ENCODE measurements at regions not wholly inside any gene's neighbourhood (a gene's known extent, or its start where the extent isn't known, plus 50 kb on each side); places are given as distances from the start of the nearest gene placed in this dataset.

DNA sequence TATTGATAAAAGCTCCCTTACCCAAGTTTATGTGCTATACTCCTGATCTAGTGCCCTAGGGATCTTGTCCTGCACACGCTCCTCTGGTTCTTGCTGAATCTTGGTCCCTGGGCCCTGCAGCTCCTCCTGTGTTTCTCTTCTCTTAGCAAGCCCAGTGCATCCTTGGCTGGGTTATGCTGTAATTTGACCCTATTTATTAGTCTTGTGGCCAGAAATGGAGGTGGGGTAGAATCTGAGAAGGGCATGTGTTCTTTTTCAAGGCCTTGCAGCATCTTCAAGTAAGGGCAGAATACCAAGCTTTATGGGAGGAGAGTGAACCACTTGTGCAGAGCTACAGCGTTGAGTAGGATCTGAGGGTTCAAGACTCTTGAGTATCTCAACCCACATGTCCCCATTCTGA lies 366.8 kb downstream of the FAM170A start:
- DNase-seq (ENCODE audit: low read depth in 3 of 3): no peak

GRCh38 chr5:120007598-120007997 lies 378.2 kb downstream of the FAM170A start:
- no peak for DNase-seq (ENCODE audit: low read depth in 3 of 3)

DNA sequence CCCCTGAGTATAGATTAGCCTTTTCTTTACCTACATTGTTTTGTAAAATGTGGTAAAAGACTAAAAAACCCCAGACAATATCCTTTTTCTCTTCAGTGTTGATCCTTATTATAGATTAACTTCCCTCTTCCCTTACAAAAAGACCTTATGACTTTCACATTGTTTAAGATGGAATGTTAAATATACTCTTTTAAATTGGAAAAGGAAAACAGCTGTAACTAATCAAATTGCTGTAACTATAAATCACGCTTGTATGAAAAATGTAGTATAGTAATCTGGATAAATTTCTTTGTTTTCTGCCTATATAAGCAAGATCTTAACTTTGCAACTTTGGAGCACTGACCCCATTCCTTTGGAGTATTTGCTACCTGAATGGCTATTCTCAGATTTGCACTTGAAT lies 383.1 kb downstream of the FAM170A start:
- DNase-seq (ENCODE audit: low read depth in 3 of 3): no peak

- DNase-seq (ENCODE audit: low read depth in 3 of 3): no peak
These were observed 385.2 kb downstream of the FAM170A start for GRCh38 chr5:120014535-120014934.

- no peak for DNase-seq (ENCODE audit: low read depth in 3 of 3)
These were observed 387.5 kb downstream of the FAM170A start for GRCh38 chr5:120016717-120017382.

- no peak for DNase-seq (ENCODE audit: low read depth in 3 of 3)
These were observed 388.2 kb downstream of the FAM170A start for GRCh38 chr5:120017513-120017912.

GRCh38 chr5:120035181-120035580 lies 405.8 kb downstream of the FAM170A start:
- DNase-seq (ENCODE audit: low read depth in 3 of 3): no peak

- DNase-seq (ENCODE audit: low read depth in 3 of 3): no peak
These were observed 406.6 kb downstream of the FAM170A start for GRCh38 chr5:120035815-120036577.

DNA sequence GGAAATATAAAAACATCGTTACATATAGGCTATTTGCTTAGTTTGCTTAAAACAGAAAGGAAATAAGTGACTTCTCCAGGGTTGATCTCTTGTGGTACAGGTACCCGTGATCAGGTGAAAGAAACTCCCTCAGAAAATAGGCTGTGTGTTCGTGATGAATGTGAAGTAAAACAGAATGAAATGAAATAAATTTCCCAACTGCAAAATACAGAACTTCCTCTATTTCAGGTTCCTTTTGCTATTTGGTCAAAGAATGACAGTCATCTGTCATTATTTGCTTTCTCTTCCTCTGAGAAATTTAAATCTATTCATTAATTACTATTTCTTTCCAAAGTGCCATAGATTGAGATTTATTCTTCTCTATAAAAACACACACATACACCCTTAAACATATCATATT lies 408.1 kb downstream of the FAM170A start:
- DNase-seq (ENCODE audit: low read depth in 3 of 3): no peak

DNA sequence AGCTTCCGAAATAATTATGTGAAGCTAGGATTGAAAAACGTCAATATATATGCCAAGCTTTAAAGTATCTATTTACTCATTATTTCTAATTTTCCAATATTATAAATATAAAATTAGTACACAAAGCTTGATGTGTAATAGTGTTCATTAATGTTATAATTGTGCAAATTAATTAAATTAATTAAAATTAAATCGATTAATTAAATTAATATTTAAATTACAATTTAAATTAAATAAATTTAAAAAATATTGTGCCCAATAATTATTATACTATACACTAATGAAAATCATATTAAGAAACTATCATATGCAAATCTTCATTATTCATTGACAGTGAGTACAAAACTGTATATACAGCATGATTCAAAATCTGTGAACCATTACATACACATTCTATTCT lies 409.8 kb downstream of the FAM170A start:
- no peak for DNase-seq (ENCODE audit: low read depth in 3 of 3)

DNA sequence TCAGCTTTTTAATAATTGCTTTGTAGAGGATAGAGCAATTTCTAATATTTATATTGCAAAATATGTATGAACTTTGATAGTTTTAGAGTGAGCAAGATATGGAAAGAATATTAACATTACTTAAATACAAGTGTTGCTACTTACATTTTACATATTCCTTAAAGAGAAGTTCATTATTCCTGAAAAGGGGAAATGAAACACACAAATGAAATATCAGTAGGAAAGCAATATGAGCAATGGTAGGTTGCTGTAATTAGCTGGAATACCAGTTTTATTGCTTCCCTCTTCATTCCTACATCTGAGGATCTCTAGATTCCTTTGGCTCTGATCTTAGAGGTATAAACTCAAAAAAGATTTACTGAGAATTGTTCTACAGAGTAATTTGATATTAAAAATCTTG lies 414.1 kb downstream of the FAM170A start:
- no peak for DNase-seq (ENCODE audit: low read depth in 3 of 3)

GRCh38 chr5:120052916-120053828 lies 410.9 kb upstream of the PRR16 start:
- no peak for DNase-seq (ENCODE audit: low read depth in 3 of 3)

- DNase-seq (ENCODE audit: low read depth in 3 of 3): no peak
These were observed 410.3 kb upstream of the PRR16 start for GRCh38 chr5:120053841-120054240.

- DNase-seq (ENCODE audit: low read depth in 3 of 3): no peak
These were observed 408.2 kb upstream of the PRR16 start for GRCh38 chr5:120055858-120056257.

DNA sequence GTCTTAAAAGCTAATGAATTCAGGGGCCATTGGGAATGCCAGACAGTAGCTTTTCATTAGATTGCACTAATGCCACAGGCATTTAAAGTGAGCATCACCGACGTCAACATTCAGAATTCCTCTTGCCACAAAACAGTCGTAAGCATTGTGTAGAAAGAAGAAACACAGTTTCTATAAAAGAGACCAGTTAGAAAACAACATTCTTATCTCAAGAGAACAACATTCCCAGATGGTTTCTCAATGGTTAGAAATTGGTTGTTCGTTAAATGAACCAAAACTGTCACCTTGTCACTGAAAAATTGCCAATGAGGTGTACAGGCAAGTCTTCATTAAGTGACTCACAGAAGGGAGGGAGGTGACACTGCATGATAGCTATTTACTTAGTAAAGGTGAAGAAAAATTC lies 401.6 kb upstream of the PRR16 start:
- no peak for DNase-seq (ENCODE audit: low read depth in 3 of 3)

DNA sequence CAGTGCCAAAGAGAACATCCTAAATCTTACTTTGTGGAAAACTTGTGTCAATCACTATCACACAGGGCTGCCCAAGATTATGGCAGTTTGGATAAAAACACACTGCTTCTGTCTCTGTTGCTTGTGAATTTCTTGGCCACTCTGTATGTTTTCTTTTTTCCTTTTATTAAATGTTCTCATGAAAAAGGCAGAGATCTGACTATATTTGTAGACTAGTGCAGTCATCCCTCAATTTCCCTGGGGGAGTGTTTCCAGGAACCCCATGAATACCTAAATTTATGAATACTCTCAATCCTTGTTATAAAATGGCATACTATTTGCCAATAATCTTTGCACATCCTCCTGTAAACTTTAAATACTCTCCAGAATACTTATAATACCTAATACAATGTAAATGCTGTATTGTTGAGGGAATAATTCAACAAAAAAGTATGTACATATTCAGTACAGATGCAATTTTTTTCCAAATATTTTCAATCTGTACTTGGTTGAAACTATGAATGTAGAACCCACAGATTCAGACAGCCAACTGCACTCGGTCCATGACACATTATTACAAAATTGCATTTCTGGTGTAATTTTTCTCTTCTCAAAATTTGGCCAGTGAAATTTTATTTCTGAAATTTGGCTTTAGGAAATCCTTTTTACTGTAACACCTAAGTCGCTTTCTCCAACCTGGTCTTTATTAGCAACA lies 391.9 kb upstream of the PRR16 start:
- no peak for DNase-seq (ENCODE audit: low read depth in 3 of 3)

- DNase-seq (ENCODE audit: low read depth in 3 of 3): no peak
These were observed 390.4 kb upstream of the PRR16 start for GRCh38 chr5:120073722-120074121.

GRCh38 chr5:120080781-120081180 lies 383.3 kb upstream of the PRR16 start:
- DNase-seq (ENCODE audit: low read depth in 3 of 3): no peak

DNA sequence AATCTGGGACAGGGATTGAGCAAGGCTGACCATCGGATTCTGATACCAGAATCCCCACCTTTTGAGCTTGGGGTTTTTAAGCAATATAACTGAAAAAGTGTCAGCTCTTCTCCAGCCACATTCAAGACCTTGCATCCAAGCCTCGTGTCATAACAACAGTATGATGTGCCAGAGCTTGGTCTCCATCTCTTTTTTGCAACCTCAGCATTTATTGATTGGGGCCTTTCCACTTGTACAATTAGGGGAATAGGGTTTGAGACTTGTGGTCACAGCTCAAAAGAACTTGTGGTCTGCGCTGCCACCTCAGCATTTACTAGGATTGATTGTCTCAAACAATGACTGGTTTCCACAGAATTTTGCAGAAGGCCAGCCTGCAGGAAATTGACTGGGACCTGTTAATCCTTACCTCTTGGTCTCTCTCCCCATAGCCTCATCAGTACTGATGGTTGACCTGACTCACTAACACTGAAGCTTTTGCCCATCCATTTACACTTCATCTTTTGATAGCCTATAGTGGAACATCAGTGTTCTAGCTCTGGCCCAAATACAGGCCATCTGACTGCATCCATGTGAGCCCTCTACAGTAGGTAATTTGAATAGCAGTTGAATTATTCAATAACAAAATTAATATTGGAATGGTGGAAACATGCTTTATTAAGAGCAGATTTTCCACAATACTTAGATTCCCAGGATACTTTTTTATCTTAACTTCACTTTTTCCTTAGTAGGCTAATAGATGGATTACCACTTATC lies 381.6 kb upstream of the PRR16 start:
- no peak for DNase-seq (ENCODE audit: low read depth in 3 of 3)

DNA sequence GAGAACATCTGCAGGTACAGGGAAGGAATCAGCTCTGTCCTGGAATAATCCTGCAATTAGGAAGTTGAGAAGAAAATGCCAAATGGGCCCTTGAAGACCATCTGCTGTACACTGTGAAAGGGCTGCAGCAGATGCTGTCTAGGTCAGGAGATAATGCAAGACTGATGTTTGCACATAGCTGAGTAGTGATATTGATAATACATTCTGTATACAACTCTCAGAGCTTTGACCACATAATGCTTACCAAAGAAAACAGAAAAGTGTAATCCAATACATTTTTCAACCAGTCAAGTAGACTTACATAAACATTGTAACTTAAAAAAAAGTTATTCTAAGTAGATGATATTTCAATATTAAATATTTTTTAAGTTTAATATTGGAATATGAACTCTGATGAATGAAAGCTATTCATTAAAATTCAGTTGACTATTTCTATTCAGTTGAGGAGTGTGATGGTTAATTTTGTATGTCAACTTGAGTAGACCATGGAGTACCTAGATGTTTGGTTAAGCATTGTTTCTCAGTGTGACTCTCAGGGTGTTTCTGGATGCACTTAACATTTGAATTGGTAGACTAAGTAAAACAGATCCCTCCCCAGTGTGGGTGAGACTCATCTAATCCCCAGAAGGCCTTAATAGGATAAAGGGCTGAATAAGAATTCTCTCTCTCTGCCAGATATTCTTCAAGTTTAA lies 380.1 kb upstream of the PRR16 start:
- no peak for DNase-seq (ENCODE audit: low read depth in 3 of 3)

GRCh38 chr5:120084543-120084870 lies 379.6 kb upstream of the PRR16 start:
- DNase-seq (ENCODE audit: low read depth in 3 of 3): no peak
